HepG2 (cell line): ENCODE measurements at regions not wholly inside any gene's neighbourhood (a gene's known extent, or its start where the extent isn't known, plus 50 kb on each side); places are given as distances from the start of the nearest gene placed in this dataset.

Experiments
- ATAC-seq: fragments of 200-7000 bp; cut with Tn5 transposase; 3 replicates; pipeline ENCODE4 v1.9.1; 2020; ENCODE audit warnings: mild to moderate bottlenecking, moderate library complexity
- BruUV-seq: library from RNA; stranded (reverse); fragments of 400-500 nt; replicated peaks from 2 replicates; lab custom pipeline; 2021; lab: Mats Ljungman, UMichigan
- CTCF ChIA-PET: fragments of 300-600 bp; formaldehyde crosslinking; extraction: SDS; loops from one replicate; lab custom pipeline; 2021; ENCODE audit warnings: low total read pairs, inconsistent platforms, low intra/inter-chr PET ratio; lab: Yijun Ruan, JAX
- POLR2A ChIA-PET: fragments of 350-600 bp; sonication (Branson Sonifier 250); formaldehyde crosslinking; loops from one replicate; lab custom pipeline; 2020; ENCODE audit warnings: antibody characterized with exemption, inconsistent platforms; lab: Yijun Ruan, JAX
- DNase-seq: peaks from one replicate; pipeline ENCODE4 v3.0.0-alpha.2; 2015; ENCODE audit warnings: low spot score
- FAIRE-seq: peaks from 3 replicates; lab custom pipeline; 2011; peaks lifted over from hg19 to GRCh38; lab: Jason Lieb, UNC
- H2AFZ ChIP-seq: one replicate; pipeline ENCODE4 v1.6.1; 2011; ENCODE audit warnings: low read length, inconsistent platforms
- H3K27ac ChIP-seq: fragments of 300-600 bp; 3 replicates; pipeline ENCODE4 v1.8.0; 2011; ENCODE audit warnings: mixed run types, mild to moderate bottlenecking, mixed read lengths, low read length, inconsistent platforms; ENCODE audit not compliant: insufficient read depth; ENCODE audit errors: extremely low read length
- H3K27me3 ChIP-seq, 2 experiments: fragments of 200-600 bp in 1 of 2; 2 replicates in 1 of 2; 3 replicates in 1 of 2; pipeline versions ENCODE4 v1.6.0 to v1.8.0; 2011; ENCODE audit warnings: low read length in 2 of 2, mild to moderate bottlenecking in 2 of 2, moderate library complexity in 2 of 2, inconsistent platforms in 1 of 2; ENCODE audit not compliant: insufficient read depth in 2 of 2, control insufficient read depth in 1 of 2
- H3K36me3 ChIP-seq, 2 experiments: fragments of 200-600 bp in 1 of 2; replicated peaks in 1 of 2; 2 replicates in 1 of 2; 3 replicates in 1 of 2; pipeline versions ENCODE4 v1.5.1 to v1.8.0; 2011; ENCODE audit warnings: low read length in 2 of 2, inconsistent platforms in 1 of 2; ENCODE audit not compliant: insufficient read depth in 2 of 2, control insufficient read depth in 1 of 2
- H3K4me1 ChIP-seq: 2 replicates; pipeline ENCODE4 v1.5.1; 2012; ENCODE audit warnings: low read length, inconsistent platforms; ENCODE audit not compliant: insufficient read depth
- H3K4me2 ChIP-seq: 2 replicates; pipeline ENCODE4 v1.6.0; 2011; ENCODE audit warnings: low read depth, low read length, inconsistent platforms
- H3K4me3 ChIP-seq, 3 experiments: fragments of 200-600 bp in 1 of 3; sonication (generic), shearing (Covaris generic) in 1 of 3; replicated peaks in 1 of 3; 2 replicates each; pipeline ENCODE4 v1.5.1; 2011 to 2016; ENCODE audit warnings: low read length in 3 of 3, inconsistent platforms in 2 of 3, low read depth in 2 of 3, mild to moderate bottlenecking in 2 of 3, control low read depth in 1 of 3, mixed read lengths in 1 of 3; ENCODE audit not compliant: insufficient read depth in 1 of 3
- H3K79me2 ChIP-seq: one replicate; pipeline ENCODE4 v1.6.1; 2011; ENCODE audit warnings: low read length, inconsistent platforms; ENCODE audit not compliant: insufficient read depth
- H3K9ac ChIP-seq: 2 replicates; pipeline ENCODE4 v1.6.0; 2011; ENCODE audit warnings: mild to moderate bottlenecking, low read depth, low read length, inconsistent platforms; ENCODE audit not compliant: insufficient read depth
- H3K9me3 ChIP-seq: 2 replicates; pipeline ENCODE4 v1.5.1; 2012; ENCODE audit warnings: mild to moderate bottlenecking, low read length
- H4K20me1 ChIP-seq: 2 replicates; pipeline ENCODE4 v1.6.0; 2011; ENCODE audit warnings: inconsistent platforms, mild to moderate bottlenecking, low read length, moderate library complexity; ENCODE audit not compliant: insufficient read depth
- KDM5A ChIP-seq: fragments of 200-600 bp; sonication (generic); IDR thresholded peaks from 2 replicates; pipeline ENCODE4 v1.7.0; 2018; ENCODE audit warnings: antibody characterized with exemption, mild to moderate bottlenecking, low read length, borderline replicate concordance
- NR1H2 ChIP-seq: sonication (generic); formaldehyde crosslinking; IDR thresholded peaks from 2 replicates; pipeline ENCODE4 v1.8.1; 2022; ENCODE audit warnings: low read depth, missing genetic modification reagents, borderline replicate concordance
- NR2F1 ChIP-seq, 2 experiments: fragments of 450-650 bp in 1 of 2; formaldehyde crosslinking in 1 of 2; IDR thresholded peaks; 2 replicates each; pipeline versions ENCODE4 v1.5.0 to v1.6.1; 2016 to 2020; ENCODE audit warnings: mild to moderate bottlenecking in 1 of 2, missing compliant biosample characterization in 1 of 2, missing genetic modification reagents in 1 of 2, moderate library complexity in 1 of 2
- TBP ChIP-seq: sonication (generic); formaldehyde crosslinking; IDR thresholded peaks from 2 replicates; pipeline ENCODE4 v1.5.0; 2020; ENCODE audit warnings: missing genetic modification reagents
- ZFAT ChIP-seq: sonication (generic); formaldehyde crosslinking; conservative IDR thresholded peaks from 2 replicates; pipeline ENCODE4 v1.8.1; 2023; ENCODE audit warnings: missing genetic modification reagents, inconsistent platforms
- ZNF367 ChIP-seq: sonication (generic); formaldehyde crosslinking; IDR thresholded peaks from 2 replicates; pipeline ENCODE4 v1.4.0; 2020; ENCODE audit warnings: missing genetic modification reagents, borderline replicate concordance
- ZNF563 ChIP-seq: sonication (generic); formaldehyde crosslinking; IDR thresholded peaks from 2 replicates; pipeline ENCODE4 v1.8.0; 2022; ENCODE audit warnings: mild to moderate bottlenecking, moderate library complexity, missing genetic modification reagents
- ZNF672 ChIP-seq: sonication (generic); formaldehyde crosslinking; IDR thresholded peaks from 2 replicates; pipeline ENCODE4 v1.8.1; 2022; ENCODE audit warnings: missing genetic modification reagents
- WGBS: methylation state at CpG from one replicate; pipeline ENCODE4 v1.1.6; 2017; ENCODE audit warnings: low lambda C conversion rate; 5-methylcytosine and 5-hydroxymethylcytosine counted together
- in situ Hi-C: cut with HindIII; loops from 2 replicates; pipeline ENCODE4 v1.10.0; 2017; ENCODE audit warnings: low pct_unique_long_range_greater_than_20kb; ENCODE audit not compliant: extremely low pct_ligation_motif_present
- intact Hi-C: fragments of 100-400 bp; cut with micrococcal nuclease; formaldehyde crosslinking; loops from one replicate; pipeline ENCODE4 v1.10.0; 2022; ENCODE audit not compliant: unreplicated experiment
- TF ChIP-seq, protein P1 (sequence below), 2 experiments: sonication (generic) in 1 of 2; formaldehyde crosslinking in 1 of 2; IDR thresholded peaks; 2 replicates each; pipeline versions ENCODE4 v1.4.0 to v1.6.1; 2018 to 2020; ENCODE audit warnings: missing genetic modification reagents in 2 of 2, borderline replicate concordance in 1 of 2, low read depth in 1 of 2, mild to moderate bottlenecking in 1 of 2, missing biosample characterization in 1 of 2
- TF ChIP-seq, protein P2 (sequence below): sonication (generic); formaldehyde crosslinking; IDR thresholded peaks from 2 replicates; pipeline ENCODE4 v1.8.0; 2022; ENCODE audit warnings: missing genetic modification reagents, mild to moderate bottlenecking, borderline replicate concordance
- TF ChIP-seq, protein P3 (sequence below): sonication (generic); formaldehyde crosslinking; IDR thresholded peaks from 2 replicates; pipeline ENCODE4 v1.8.1; 2023; ENCODE audit warnings: mild to moderate bottlenecking, missing genetic modification reagents, borderline replicate concordance
- TF ChIP-seq, protein P4 (sequence below): sonication (generic); formaldehyde crosslinking; IDR thresholded peaks from 2 replicates; pipeline ENCODE4 v1.5.1; 2020; ENCODE audit warnings: missing genetic modification reagents, mild to moderate bottlenecking, borderline replicate concordance

DNA sequence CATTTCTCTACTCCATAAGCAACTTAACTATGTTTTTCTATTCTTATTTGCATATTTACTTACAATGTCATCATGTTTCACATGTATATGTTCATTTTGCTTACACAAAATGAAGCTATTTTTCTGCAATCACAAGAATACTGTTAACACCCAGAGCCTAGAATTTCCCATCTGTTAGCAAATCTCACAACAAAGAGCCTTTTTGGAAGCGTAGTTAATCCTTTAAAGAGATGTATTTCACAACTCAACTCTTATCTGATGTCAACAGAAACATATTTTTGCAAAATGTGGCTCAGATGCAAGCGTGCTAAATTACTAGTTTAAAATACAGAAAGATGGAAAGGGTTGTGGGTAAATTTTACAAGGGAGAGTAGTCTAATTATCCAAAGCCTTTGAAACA is 110.6 kb upstream of the COL1A2 start (continued):
- TF ChIP-seq, protein P1, sequence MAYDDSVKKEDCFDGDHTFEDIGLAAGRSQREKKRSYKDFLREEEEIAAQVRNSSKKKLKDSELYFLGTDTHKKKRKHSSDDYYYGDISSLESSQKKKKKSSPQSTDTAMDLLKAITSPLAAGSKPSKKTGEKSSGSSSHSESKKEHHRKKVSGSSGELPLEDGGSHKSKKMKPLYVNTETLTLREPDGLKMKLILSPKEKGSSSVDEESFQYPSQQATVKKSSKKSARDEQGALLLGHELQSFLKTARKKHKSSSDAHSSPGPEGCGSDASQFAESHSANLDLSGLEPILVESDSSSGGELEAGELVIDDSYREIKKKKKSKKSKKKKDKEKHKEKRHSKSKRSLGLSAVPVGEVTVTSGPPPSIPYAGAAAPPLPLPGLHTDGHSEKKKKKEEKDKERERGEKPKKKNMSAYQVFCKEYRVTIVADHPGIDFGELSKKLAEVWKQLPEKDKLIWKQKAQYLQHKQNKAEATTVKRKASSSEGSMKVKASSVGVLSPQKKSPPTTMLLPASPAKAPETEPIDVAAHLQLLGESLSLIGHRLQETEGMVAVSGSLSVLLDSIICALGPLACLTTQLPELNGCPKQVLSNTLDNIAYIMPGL (CRISPR knock-in tag; IDR thresholded peaks at IDR 0.05; ENCODE audit: borderline replicate concordance in 1 of 2, low read depth in 1 of 2), result no peak

DNA sequence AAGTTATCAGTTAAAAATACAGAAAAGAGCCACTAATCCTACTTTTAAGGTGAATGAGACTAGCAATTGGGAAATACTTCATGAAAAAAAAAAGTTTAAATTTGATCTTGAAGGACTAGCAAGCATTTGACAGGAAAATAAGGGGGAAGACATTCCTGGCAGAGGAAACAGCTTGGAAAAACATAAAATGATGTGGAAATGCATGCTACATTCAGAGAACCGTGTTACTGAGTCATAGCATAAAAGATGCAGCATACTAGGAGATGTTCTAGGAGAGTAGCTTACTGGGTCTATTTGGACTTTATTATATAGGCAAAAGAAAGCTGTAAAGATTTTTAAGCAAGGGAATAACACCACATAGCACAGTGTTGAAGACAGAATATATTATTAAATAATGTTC is 108.6 kb upstream of the COL1A2 start:
- Histone ChIP-seq H3K79me2 (no peaks in the 10 kb centered on the region), H3K9me3 (no peaks in the 10 kb centered on the region), H3K9ac (no peak overlapping the region), H3K4me1 (no peaks in the 10 kb centered on the region), H3K36me3 (no peaks in the 10 kb centered on the region), H2AFZ (no peak overlapping the region), H4K20me1 (no peaks in the 10 kb centered on the region), H3K27ac (no peak overlapping the region), H3K27me3 (peaks cover 0 to 10% of the 10 kb centered on the region in 2 experiments; a peak in 1 of 5 replicates), H3K4me2 (no peak overlapping the region), H3K4me3 (no peak overlapping the region)
- intact Hi-C loops, result no loop called here
- 3% methylated on average over 1 of the region's 1 CpG for WGBS
- DNase-seq (no peak), FAIRE-seq (no peak), ATAC-seq (no peak)
- in situ Hi-C loops, result loop anchor here (25.0 kb wide), 2 partner anchors 976 to 1401 kb away; no protein-coding TSS in a partner anchor
- no TSS peak for BruUV-seq
- CTCF ChIA-PET, result no interaction called here
- POLR2A ChIA-PET, result no interaction called here
- TF ChIP-seq TBP (CRISPR knock-in tag) (no peak), ZFAT (CRISPR knock-in tag) (no peak), ZNF563 (no peak), NR2F1 (CRISPR knock-in tag; IDR thresholded peaks at IDR 0.05) (no peak), NR1H2 (CRISPR knock-in tag) (no peak), KDM5A (no peak), ZNF367 (CRISPR knock-in tag) (no peak), ZNF672 (CRISPR knock-in tag) (no peak)
- TF ChIP-seq, protein P2, sequence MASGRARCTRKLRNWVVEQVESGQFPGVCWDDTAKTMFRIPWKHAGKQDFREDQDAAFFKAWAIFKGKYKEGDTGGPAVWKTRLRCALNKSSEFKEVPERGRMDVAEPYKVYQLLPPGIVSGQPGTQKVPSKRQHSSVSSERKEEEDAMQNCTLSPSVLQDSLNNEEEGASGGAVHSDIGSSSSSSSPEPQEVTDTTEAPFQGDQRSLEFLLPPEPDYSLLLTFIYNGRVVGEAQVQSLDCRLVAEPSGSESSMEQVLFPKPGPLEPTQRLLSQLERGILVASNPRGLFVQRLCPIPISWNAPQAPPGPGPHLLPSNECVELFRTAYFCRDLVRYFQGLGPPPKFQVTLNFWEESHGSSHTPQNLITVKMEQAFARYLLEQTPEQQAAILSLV (CRISPR knock-in tag), result no peak
- TF ChIP-seq, protein P3, sequence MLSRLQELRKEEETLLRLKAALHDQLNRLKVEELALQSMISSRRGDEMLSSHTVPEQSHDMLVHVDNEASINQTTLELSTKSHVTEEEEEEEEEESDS (CRISPR knock-in tag), result no peak
- TF ChIP-seq, protein P4, sequence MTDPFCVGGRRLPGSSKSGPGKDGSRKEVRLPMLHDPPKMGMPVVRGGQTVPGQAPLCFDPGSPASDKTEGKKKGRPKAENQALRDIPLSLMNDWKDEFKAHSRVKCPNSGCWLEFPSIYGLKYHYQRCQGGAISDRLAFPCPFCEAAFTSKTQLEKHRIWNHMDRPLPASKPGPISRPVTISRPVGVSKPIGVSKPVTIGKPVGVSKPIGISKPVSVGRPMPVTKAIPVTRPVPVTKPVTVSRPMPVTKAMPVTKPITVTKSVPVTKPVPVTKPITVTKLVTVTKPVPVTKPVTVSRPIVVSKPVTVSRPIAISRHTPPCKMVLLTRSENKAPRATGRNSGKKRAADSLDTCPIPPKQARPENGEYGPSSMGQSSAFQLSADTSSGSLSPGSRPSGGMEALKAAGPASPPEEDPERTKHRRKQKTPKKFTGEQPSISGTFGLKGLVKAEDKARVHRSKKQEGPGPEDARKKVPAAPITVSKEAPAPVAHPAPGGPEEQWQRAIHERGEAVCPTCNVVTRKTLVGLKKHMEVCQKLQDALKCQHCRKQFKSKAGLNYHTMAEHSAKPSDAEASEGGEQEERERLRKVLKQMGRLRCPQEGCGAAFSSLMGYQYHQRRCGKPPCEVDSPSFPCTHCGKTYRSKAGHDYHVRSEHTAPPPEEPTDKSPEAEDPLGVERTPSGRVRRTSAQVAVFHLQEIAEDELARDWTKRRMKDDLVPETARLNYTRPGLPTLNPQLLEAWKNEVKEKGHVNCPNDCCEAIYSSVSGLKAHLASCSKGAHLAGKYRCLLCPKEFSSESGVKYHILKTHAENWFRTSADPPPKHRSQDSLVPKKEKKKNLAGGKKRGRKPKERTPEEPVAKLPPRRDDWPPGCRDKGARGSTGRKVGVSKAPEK, result no peak
